Tibial nerve (tissue), 4 donors: ENCODE measurements at regions not wholly inside any gene's neighbourhood (a gene's known extent, or its start where the extent isn't known, plus 50 kb on each side); places are given as distances from the start of the nearest gene placed in this dataset.

Source experiments
- DNase-seq, 2 donors: peaks; one replicate each; pipeline ENCODE4 v3.0.0-alpha.2; 2019; ENCODE audit warnings: low spot score in 2 of 2
- H3K27ac ChIP-seq, 4 donors: fragments of 200-600 bp; sonication (generic) in 3 of 4; one replicate each; pipeline ENCODE4 v1.5.1; 2017 to 2019; ENCODE audit warnings: mild to moderate bottlenecking in 1 of 4
- H3K27me3 ChIP-seq, 2 donors: fragments of 200-600 bp; sonication (generic) in 1 of 2; one replicate each; pipeline versions ENCODE4 v1.5.1 to v1.6.0; 2017 to 2019
- H3K36me3 ChIP-seq, 3 donors: fragments of 200-600 bp; sonication (generic); one replicate each; pipeline ENCODE4 v1.5.1; 2018 to 2019
- H3K4me1 ChIP-seq, 4 donors: fragments of 200-600 bp; sonication (generic) in 3 of 4; one replicate each; pipeline ENCODE4 v1.5.1; 2017 to 2019
- H3K4me3 ChIP-seq, 4 donors: fragments of 200-600 bp; sonication (generic) in 3 of 4; one replicate each; pipeline ENCODE4 v1.5.1; 2017 to 2019; ENCODE audit warnings: mild to moderate bottlenecking in 1 of 4, moderate library complexity in 1 of 4
- H3K9me3 ChIP-seq, 4 donors: fragments of 200-600 bp; sonication (generic) in 3 of 4; one replicate each; pipeline ENCODE4 v1.5.1; 2017 to 2019
- EP300 ChIP-seq, 2 donors: sonication (generic); formaldehyde crosslinking; IDR thresholded peaks; one replicate each; pipeline ENCODE4 v1.6.1; 2017; ENCODE audit warnings: antibody characterized with exemption in 2 of 2, mild to moderate bottlenecking in 1 of 2
- POLR2A ChIP-seq, 2 donors: fragments of 450-650 bp; IDR thresholded peaks; one replicate each; pipeline ENCODE4 v1.6.1; 2017; ENCODE audit warnings: antibody characterized with exemption in 2 of 2, mild to moderate bottlenecking in 2 of 2, moderate library complexity in 2 of 2
- WGBS, 2 donors: methylation state at CpG; one replicate each; pipeline ENCODE4 v1.1.5; 2018; 5-methylcytosine and 5-hydroxymethylcytosine counted together
- TF ChIP-seq, protein P1 (sequence below), 5 experiments: fragments of 200-600 bp in 3 of 5; fragments of 450-650 bp in 2 of 5; sonication (generic) in 3 of 5; IDR thresholded peaks; one replicate each; pipeline ENCODE4 v1.5.1; 2016 to 2019; ENCODE audit warnings: antibody characterized with exemption in 5 of 5, mild to moderate bottlenecking in 3 of 5, moderate library complexity in 2 of 5

DNA sequence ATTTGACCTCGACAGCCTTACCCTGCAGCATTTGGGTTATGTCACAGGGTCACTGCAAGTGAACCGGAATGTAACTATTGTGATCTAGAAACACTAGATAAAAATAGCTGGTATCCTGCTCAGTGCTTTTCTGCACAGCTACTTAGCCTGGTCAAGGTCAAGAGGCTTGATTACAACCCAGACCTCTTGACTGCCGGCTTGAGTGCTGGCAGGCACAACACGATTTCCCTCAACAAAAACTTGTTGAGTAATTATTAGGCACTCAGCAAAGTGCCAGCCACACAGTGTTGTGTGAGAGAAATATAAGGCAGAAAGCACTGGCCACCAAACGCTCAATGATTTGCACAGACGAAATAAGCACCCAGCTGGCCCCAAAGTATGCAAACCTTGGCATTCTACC is 156.7 kb downstream of the NUAK1 start:
- DNase-seq, result no peak
- no peak overlapping the region for H3K4me3 ChIP-seq
- TF ChIP-seq, protein P1, sequence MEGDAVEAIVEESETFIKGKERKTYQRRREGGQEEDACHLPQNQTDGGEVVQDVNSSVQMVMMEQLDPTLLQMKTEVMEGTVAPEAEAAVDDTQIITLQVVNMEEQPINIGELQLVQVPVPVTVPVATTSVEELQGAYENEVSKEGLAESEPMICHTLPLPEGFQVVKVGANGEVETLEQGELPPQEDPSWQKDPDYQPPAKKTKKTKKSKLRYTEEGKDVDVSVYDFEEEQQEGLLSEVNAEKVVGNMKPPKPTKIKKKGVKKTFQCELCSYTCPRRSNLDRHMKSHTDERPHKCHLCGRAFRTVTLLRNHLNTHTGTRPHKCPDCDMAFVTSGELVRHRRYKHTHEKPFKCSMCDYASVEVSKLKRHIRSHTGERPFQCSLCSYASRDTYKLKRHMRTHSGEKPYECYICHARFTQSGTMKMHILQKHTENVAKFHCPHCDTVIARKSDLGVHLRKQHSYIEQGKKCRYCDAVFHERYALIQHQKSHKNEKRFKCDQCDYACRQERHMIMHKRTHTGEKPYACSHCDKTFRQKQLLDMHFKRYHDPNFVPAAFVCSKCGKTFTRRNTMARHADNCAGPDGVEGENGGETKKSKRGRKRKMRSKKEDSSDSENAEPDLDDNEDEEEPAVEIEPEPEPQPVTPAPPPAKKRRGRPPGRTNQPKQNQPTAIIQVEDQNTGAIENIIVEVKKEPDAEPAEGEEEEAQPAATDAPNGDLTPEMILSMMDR (IDR thresholded peaks at IDR 0.05), result no peak
- no peak for TF ChIP-seq POLR2A (IDR thresholded peaks at IDR 0.05)
- no peak for TF ChIP-seq EP300 (IDR thresholded peaks at IDR 0.05)
- no peak overlapping the region for H3K27ac ChIP-seq
- H3K4me1 ChIP-seq, result peaks cover 0 to 33% (median 0%) of the 10 kb centered on the region in 4 donors
- H3K36me3 ChIP-seq, result no peaks in the 10 kb centered on the region
- 35 to 49% methylated on average over 6 of the region's 6 CpGs for WGBS, 2 donors
- no peaks in the 10 kb centered on the region for H3K9me3 ChIP-seq
- no peaks in the 10 kb centered on the region for H3K27me3 ChIP-seq

DNA sequence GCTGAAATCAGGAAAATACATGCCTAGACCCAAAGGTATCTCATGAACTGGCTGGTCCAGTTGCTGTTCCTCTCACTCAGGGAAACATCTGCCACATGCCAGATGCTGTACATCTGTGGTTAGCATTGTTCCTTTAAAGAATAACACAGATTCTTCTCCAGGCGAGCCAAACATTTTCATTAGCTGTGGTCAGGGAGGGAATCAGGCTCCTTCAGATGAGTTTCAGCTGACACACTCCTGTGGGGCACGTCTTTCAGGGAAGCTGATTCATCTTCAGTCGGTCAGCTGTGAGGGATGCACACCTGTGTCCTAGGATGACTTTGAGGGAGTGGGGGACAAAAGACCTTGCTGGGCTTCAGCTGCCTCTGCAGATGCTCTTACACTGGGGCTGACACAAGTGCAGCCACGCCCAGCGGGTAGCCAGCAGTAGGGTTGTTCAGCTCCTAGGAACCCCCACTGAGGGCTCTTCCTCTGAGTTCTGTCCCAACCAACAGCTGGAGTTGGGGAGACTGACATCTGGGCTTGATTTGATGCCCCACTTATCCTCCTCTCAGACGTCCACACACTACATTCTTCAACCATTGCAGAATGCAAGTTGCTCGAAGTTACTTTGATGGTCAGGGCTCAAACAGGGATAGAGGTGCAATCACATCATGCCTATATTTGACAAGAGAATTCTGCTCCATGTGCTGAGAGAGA is 155.0 kb downstream of the NUAK1 start:
- Histone ChIP-seq H3K36me3 (no peaks in the 10 kb centered on the region), H3K27ac (no peak overlapping the region), H3K4me1 (peaks cover 0 to 24% (median 0%) of the 10 kb centered on the region in 4 donors), H3K4me3 (no peak overlapping the region), H3K27me3 (no peaks in the 10 kb centered on the region), H3K9me3 (no peaks in the 10 kb centered on the region)
- 84 to 90% methylated on average over 7 of the region's 7 CpGs for WGBS, 2 donors
- DNase-seq, result no peak
- TF ChIP-seq EP300 (IDR thresholded peaks at IDR 0.05) (no peak), POLR2A (IDR thresholded peaks at IDR 0.05) (no peak)
- TF ChIP-seq, protein P1 (IDR thresholded peaks at IDR 0.05), result no peak

DNA sequence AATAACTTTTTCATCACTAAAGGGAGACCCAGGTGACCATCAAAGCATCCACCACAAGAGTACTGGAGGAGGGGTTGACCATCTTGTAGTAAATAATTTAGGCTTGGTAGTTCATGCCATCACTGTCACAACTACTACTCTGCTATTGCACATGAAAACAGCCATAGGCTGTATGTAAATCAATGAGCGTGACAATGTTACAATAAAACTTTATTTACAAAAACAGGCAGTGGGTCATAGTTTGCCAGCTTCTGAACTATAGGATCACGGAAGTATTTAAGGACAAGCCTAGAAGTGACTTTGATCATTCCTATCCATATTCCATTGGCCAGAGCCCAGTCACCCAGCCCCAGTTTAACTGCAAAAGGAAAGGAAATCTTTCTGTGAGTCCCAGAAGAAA is 153.4 kb downstream of the NUAK1 start:
- no peaks in the 10 kb centered on the region for H3K9me3 ChIP-seq
- no peaks in the 10 kb centered on the region for H3K27me3 ChIP-seq
- peaks cover 0 to 17% (median 0%) of the 10 kb centered on the region in 4 donors for H3K4me1 ChIP-seq
- H3K36me3 ChIP-seq, result no peaks in the 10 kb centered on the region
- no peak for DNase-seq
- H3K27ac ChIP-seq, result no peak overlapping the region
- H3K4me3 ChIP-seq, result no peak overlapping the region
- 97 to 98% methylated on average over 2 of the region's 2 CpGs for WGBS, 2 donors
- TF ChIP-seq, protein P1 (IDR thresholded peaks at IDR 0.05), result no peak
- TF ChIP-seq POLR2A (IDR thresholded peaks at IDR 0.05) (no peak), EP300 (IDR thresholded peaks at IDR 0.05) (no peak)

DNA sequence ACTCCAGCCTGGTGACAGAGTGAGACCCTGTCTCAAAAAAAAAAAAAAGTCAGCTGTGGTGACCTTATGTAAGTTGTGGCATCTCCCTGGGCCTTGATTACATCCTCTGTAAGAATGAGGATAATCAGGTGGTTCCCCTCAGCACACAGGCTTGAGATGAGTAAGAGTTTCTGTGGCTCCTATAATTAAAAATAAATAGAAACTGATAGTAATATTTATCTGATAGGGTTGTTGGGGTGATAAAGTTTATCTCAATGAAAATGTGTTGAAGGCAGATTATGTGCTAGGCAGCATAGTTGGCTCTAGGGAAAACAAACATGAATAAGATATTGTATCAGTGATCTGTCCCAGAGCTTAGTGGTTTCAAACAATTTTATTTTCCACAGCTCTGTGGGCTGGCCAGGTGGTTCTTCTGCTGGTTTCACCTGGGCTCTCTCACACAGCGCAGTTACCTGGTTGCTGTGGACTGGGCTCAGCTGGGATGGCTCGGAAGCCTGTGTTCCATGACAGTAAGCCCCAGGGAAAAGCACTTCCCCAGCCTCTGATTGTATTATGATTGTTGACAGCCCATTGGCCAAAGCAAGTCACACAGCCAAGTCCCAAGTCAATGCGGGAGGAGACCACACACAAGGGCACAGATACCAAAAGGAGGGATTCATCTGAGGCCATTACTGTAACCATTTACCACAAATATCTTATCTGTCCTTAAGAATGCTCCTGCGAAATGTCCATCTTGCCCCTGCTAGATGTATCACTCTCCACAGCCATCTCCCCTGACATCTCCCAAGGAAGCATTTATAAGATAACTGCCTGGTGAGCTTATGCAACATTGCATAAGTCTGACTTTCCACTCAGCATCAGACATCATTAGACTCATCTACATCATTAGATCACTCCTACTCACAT is 151.7 kb downstream of the NUAK1 start:
- no peaks in the 10 kb centered on the region for H3K9me3 ChIP-seq
- DNase-seq, result no peak
- WGBS, 2 donors, result 89 to 90% methylated on average over 4 of the region's 4 CpGs
- TF ChIP-seq EP300 (IDR thresholded peaks at IDR 0.05) (no peak), POLR2A (IDR thresholded peaks at IDR 0.05) (no peak)
- TF ChIP-seq, protein P1 (IDR thresholded peaks at IDR 0.05), result no peak
- no peak overlapping the region for H3K4me3 ChIP-seq
- peaks cover 0 to 6% (median 0%) of the 10 kb centered on the region in 4 donors for H3K4me1 ChIP-seq
- H3K27ac ChIP-seq, result no peak overlapping the region
- H3K36me3 ChIP-seq, result no peaks in the 10 kb centered on the region
- no peaks in the 10 kb centered on the region for H3K27me3 ChIP-seq

DNA sequence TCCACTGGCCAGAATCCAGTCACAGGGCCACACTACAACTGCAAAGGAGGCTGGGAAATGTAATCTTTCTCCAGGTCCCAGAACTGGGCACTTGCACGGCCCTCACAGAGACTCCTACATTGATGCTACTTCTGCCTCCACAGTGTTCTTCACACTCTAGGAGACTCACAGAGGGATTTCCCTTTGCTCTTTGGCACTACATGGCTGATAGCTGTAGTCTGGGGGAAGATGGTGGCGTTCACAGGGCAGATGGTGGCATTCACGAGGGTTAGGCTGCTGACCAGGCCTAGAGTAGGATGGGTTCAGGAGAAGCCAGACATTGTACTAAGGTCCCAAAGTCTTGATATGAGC is 151.1 kb downstream of the NUAK1 start:
- no peak overlapping the region for H3K4me3 ChIP-seq
- 88 to 90% methylated on average over 3 of the region's 3 CpGs for WGBS, 2 donors
- H3K36me3 ChIP-seq, result no peaks in the 10 kb centered on the region
- TF ChIP-seq, protein P1 (IDR thresholded peaks at IDR 0.05), result no peak
- no peak for TF ChIP-seq EP300 (IDR thresholded peaks at IDR 0.05)
- no peak for TF ChIP-seq POLR2A (IDR thresholded peaks at IDR 0.05)
- H3K27ac ChIP-seq, result no peak overlapping the region
- DNase-seq, result no peak
- no peaks in the 10 kb centered on the region for H3K9me3 ChIP-seq
- H3K4me1 ChIP-seq, result peaks cover 0 to 2% (median 0%) of the 10 kb centered on the region in 4 donors
- no peaks in the 10 kb centered on the region for H3K27me3 ChIP-seq
